ENCODE measurements at regions not wholly inside any gene's neighbourhood (a gene's known extent, or its start where the extent isn't known, plus 50 kb on each side); places are given as distances from the start of the nearest gene placed in this dataset.

DNA sequence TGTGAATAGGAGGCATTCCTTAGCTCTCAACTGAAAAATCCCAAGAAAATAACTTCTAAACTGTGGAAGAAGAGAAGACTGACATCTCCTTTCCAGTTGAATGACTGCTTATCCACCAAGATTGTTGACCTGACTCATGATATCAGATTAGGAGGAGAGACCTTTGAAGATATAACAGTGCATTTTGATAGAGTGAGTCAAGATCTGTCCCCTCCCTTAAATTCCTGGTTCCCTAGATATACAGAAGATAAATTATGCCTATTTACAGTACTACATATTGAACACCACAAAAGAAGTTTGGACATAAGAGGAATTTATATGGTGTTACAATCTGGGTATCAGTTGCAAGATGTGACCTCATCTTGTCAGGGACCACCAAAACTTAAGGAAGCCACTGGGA, 285.3 kb upstream of the ZSWIM2 start:
- no peak for TF ChIP-seq CTCF (IDR thresholded peaks at IDR 0.05)
- TF ChIP-seq POLR2A (IDR thresholded peaks at IDR 0.05) = no peak
